GM21529 (cell line): ENCODE measurements at regions not wholly inside any gene's neighbourhood (a gene's known extent, or its start where the extent isn't known, plus 50 kb on each side); places are given as distances from the start of the nearest gene placed in this dataset.
"Not testable (repeated sequence)": the region's sequence is repeated elsewhere in the genome, so short reads cannot be mapped to it uniquely, and the experiment has no call there.

Experiments used
- ATAC-seq: cut with Tn5 transposase; IDR thresholded peaks from one replicate; pipeline ENCODE4 v1.9.1; 2021; ENCODE audit not compliant: unreplicated experiment

DNA sequence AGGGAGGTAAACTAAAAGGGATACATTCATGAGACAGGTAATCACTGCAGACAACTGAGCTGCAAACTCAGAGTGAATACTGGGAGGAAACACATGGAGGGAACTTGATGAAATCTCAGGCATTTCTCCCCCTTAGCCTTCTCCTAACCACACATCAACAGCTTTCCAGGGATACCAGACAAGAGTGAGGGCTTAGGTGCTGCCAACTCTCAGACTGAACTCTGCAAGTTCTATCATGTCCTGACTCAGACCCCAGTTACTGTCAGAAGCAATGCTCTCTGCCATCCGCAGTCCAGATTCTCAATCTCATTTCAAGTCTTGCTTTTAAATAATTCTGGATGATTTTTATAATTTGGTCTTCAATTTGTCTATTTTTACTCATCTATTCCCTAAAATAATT is 267.3 kb downstream of the LTN1 start:
- ATAC-seq: no peak

DNA sequence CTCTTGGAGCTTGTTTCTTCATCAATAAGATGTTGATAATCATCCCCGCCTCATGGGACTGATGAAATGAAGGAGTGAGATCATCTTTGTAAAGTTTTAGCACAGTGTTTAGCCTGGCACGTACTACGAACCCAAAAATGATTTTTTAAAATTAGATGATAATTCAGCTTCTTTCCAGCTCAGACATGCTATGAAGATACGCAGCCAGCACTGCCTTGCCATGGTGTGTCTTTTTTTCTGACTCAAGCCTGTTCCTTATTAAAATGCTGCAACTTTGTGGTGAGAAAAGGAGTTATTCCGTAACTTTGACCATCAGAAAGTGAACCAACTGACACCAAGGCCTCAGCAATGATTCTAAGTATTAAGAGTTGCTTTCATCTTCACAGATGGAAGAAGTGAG is 269.0 kb downstream of the LTN1 start:
- ATAC-seq: no peak

DNA sequence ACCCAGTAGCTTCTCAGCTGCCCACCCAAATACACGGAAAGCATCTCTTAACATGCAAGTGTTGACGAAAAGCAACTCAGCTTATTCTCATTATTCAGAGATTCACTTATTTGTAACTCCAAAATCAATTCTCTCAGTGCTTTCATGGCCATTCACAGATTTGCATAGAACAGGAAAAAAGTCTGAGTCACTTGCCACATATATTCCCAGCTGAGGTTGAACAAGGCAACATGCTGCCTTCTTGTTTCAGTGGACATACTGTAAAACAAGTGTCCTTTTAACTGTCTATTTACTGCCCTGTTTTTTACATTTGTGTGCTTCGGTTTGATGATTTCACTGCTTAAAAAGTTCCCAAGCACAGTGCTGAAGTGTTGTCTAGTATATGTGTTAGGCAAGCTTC is 273.0 kb downstream of the LTN1 start:
- ATAC-seq: no peak

DNA sequence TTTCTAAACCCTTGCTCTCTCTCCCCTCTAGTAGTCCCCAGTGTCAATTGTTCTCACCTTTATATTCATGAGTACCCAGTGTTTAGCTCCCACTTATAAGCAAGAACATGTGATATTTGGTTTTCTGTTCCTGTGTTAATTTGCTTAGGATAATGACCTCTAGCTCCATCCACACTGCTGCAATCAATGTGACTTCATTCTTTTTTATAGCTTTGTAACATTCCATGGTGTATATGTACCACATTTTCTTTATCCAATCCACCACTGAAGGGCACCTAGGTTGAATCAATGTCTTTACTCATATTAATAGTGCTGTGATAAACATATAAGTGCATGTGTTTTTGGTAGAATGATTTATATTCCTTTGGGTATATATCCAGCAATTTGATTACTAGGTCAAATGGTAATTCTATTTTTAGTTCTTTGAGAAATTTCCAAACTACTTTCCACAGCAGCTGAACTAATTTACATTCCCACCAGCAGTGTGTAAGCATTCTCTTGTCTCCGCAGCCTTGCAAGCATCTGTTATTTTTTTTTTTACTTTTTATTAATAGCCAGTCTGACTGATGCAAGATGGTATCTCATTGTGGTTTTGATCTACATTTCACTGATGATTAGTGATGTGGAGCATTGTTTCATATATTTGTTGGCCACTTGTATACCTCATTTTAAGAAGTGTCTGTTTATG is 277.8 kb downstream of the LTN1 start:
- no peak for ATAC-seq

DNA sequence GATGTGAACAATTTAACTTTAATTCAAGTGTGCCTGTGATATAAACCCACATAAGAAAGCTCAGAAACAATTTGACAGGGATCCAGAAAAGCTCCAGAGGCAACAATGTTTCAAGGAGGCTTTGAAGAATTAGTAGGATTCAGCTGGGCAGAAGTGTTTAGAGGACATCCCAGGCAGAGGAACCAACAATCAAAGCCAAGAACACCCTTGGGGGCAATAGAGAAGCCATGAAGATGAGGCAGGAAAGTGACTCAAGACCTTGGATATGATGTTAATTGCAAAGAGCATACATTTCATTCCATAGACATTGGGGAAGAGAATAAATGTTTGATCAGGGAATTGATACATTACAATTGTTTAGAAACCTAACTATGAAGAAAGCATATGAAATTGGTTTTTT is 280.3 kb downstream of the LTN1 start:
- ATAC-seq: no peak

DNA sequence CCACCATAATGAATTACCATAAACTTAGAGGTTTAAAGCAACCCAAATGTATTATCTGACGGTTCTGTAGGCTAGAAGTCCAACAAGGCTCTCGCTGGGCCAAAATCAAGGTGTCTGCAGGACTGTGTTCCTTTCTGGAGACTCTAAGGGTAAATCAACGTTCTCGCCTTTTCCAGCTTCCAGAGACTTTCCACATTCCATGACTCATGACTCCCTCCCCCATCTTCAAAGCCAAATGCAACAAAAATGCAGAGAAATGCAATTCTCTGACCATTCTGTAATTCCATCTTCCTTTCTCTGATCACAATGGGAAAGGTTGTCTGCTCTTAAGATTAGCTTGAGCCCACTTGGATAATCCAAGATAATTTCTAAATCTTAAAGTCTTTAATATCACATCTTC is 287.1 kb downstream of the LTN1 start:
- no peak for ATAC-seq

DNA sequence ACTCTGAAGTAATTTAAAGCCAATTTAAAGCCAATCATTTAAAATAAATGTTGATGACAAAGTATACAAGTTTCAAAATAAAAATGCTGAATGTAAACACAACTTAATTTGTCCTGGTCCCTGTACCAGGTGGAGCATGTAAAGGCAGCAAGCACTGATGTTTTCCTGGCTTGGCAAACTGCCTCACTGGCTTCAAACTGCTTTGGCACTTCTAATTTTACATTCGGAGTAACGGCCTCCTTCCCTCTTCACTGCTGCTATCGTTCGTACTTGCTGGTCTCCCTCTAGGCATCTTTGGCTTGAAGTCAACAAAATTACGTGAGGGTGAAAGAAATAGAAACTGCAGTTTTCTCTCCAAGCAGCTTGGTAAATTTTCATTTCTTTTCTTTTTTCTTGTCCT is 287.9 kb downstream of the LTN1 start:
- ATAC-seq: no peak

DNA sequence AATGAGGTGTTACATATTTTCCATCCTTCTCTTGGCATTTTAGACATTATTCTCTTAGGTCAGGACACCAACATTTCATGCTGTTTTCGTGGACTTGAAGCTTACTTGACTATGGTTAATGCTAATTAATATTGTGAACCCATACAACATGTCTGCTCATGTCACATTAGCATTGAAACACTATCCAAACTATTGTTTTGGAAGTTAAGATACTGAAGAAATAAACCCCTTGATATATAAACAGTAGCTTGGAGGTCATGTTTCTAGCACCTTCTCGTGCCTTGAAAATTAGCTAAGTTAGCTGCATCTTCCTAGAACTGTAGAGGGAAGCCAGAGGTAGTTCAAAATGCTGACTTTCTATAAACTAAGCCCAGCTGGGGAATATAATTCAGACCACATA is 288.8 kb downstream of the LTN1 start:
- no peak for ATAC-seq

DNA sequence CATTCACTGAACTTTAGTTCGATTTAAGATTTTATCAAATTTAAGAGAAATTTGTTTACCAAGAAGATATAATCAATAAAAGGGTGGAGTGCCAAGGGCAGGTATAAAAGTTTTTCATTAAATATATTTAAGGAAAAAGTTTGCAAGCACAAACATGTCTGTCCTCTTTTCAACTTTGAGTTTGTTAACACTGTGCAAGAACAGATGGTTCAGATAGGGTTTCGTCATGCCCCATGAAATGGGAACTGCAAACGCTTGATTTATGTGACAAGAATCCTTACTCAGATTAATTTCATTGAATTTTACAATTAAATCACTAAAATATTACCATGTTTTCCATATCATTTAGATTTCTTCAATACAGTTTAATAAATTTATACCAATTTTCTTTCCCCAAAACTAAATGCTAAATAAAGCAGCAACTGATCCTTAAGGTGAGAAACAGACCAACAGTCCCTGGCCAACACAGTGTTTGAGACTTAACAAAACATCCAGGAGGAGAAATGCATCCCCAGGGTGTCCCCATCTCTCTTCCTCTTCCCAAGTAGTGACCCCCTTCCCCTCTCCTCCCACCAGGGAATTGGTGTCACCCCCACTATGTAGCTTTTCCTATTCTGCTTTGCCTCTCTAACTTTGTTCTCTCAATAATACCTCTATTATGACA is 292.9 kb downstream of the LTN1 start:
- no peak for ATAC-seq

DNA sequence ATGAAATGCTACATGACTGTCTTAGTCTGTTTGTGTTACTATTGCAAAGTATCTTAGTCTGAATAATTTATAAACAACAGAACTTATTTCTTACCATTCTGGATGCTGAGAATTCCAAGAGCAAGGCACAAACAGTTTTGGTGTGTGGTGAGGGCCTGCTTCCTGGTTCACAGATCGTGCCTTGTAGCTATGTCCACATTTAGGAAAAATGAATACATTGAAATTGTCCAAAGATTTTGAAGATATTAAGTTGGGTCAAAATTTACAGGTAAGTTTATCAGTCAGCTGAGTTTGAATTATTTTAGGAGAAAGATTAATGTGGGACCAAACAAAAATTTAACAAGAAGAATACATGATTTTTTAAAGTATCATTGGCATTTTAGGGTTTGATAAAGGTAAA is 293.5 kb downstream of the LTN1 start:
- ATAC-seq: no peak

DNA sequence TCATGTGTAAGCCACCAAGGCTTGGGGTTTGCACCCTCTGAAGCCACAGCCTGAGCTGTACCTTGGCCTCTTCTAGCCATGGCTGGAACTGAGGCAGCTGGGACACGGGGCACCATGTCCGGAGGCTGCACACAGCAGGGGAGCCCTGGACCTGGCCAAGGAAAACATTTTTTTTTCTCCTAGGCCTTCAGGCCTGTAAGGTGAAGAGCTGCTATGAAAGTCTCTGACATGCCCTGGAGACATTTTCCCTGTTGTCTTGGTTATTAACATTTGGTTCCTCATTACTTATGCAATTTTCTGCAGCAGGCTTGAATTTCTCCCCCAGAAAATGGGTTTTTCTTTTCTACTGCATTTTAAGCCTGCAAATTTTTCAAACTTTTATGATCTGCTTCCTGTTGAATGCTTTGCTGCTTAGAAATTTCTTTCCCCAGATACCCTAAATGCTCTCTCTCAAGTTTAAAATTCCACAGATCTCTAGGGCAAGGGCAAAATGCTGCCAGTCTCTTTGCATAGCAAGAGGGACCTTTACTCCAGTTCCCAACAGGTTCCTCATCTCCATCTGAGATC is 295.8 kb downstream of the LTN1 start:
- ATAC-seq: no peak

DNA sequence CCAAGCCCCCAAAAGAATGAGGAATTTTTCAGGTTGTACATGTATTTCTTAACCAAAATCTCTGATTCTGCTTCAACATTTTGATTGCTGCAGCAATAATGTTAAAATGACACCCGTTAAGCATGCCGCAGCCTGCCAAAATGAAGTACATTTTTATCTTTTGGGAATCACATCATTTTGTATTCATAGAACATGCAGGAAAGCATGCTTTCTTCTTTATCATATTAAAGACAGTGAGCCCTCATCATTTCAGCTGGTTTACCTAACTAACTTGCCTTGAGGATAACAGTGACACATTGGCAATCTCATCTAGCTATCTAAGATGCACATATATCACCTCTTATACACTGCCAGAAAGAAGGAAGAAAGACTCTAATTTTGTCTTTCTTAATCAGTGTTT is 299.2 kb downstream of the LTN1 start:
- ATAC-seq: no peak

DNA sequence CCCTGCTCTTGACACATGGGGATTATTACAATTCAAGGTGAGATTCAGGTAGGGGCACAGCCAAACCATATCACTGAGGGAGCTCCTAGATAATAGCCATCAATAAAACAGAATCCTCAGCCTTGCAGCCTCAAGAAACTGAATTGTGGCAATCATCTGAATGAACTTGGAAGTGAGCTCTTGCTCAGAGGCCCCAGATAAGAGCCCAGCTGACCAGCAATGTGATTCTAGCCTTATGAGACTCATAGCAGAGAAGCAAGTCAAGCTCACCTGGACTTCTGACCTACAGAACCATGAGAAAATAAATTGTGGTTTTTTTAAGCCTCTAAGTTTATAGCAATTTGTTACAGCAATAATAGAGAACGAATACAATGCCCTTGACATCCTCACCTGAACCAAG is 302.5 kb downstream of the LTN1 start:
- ATAC-seq: no peak

DNA sequence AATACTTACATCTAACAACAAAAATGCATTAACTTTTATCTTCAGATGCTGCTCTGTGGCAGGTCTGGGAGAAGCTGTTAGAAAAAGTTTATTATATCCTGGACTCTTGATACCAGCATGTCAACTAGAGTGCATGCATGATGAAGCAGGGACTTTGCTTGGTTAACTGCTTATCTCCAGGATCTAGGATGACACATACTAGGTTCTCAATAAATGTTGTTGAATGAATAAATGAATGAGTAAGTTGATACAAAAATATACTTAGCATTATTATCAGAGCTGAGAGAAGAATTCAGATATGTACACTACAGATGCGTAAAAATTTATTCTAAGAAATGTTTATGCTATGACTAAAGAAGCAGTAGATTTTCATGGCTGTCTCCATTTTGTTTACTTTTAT is 304.3 kb downstream of the LTN1 start:
- ATAC-seq: no peak

DNA sequence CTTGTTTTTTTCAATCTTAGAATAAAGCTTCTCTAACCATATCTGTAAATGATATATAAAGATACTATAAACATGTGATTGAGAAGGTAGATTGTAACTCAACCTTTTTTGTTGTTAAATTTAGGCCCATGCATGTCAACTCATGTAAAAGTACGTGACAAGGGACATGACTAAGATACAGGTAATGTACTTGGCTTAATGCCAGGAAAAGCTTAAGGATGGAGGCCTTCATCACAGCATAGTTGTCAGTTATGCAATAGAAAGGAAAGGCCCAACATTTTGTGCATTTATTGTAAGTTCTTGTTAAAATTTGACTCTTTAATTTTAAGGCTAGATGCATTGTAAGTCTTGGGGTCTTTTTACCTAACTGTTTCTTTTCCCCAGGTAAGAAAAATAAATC is 305.1 kb downstream of the LTN1 start:
- no peak for ATAC-seq

DNA sequence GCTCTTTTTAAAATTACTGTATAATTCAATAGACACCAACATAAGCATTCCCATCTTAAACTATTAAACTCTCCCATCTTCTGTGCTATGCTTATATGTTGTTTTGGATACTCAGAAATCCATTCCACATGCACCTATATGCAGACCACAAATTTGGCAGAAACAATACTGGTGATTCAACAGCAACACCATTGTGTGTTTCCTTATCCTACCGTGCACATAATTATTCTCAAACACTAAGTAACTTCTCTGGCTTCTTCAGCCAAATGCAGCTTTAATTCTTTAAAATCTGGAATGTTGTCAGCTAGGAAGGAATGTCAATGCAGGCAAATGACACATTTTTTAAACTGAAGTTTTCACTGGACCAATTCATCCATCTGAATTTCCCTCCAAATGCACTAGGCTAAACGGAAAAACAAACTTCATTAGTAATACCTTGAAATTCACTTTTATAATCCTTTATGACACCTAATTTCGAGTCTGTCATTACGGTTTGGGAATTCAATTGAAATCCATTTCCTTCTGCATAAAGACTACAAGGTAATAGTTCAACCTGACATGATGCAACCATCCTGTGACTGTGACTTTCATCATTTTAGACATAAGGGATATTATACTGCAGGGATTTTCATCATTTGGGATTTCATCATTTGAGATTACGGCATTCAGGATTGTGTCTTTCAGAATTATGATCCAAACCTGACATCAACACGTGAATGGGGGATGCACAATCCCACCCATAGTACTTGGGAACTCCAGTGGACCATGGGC is 308.5 kb downstream of the LTN1 start:
- ATAC-seq: no peak

DNA sequence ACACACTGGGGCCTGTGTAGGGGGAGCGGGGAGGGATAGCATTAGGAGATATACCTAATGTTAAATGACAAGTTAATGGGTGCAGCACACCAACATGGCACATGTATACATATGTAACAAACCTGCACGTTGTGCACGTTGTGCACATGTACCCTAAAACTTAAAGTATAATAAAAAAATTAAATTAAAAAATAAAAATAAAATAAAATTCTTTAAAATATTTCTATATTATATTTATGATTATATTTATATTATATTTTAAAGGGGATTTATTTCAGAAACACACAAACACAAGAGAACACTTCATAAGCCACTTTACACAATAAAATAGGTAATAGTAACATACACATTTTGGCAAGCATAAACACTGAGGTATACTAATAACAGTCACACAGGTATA is 309.8 kb downstream of the LTN1 start:
- ATAC-seq: not testable (repeated sequence)

DNA sequence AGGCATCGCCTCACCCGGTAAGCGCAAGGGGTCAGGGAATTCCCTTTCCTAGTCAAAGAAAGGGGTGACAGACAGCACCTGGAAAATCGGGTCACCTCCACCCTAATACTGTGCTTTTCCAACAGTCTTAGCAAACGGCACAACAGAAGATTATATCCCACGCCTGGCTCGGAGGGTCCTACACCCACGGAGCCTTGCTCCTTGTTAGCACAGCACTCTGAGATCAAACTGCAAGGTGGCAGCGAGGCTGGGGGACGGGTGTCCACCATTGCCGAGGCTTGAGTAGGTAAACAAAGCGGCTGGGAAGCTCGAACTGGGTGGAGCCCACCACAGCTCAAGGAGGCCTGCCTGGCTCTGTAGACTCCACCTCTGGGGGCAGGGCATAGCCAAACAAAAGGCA is 315.6 kb downstream of the LTN1 start:
- ATAC-seq: not testable (repeated sequence)

DNA sequence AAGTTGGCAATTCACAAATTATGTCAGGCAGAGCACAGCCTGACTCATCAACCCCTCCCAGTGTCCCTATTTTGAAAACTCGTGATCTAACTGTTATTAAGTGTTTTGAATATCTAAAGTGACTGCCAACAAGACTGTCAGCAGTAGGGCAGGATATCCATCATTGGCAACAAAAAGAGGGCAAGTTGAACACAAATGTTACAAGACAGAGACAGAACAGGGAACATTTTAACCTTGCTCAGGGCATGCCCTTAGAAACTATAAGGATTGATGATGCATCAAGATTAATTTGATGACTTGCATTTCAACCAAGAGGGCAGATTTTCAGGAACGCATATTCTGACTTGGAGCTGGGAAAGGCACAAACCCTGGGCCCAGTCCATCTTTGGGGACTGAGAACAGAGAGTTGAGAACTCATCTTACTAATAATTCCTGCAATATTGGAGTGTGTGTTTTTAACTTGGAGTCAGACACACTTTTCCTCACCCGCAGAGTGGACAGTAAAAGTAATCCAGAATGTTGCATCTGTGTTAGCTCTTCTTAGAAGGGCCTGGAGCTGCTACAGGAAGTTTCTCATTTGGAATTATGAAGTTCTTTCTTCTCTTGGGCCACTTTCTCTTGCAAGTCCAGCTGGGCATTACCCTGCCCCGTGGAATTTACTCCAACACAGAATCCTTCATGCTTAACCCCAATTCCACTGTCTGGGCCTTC is 317.2 kb downstream of the LTN1 start:
- ATAC-seq: no peak

DNA sequence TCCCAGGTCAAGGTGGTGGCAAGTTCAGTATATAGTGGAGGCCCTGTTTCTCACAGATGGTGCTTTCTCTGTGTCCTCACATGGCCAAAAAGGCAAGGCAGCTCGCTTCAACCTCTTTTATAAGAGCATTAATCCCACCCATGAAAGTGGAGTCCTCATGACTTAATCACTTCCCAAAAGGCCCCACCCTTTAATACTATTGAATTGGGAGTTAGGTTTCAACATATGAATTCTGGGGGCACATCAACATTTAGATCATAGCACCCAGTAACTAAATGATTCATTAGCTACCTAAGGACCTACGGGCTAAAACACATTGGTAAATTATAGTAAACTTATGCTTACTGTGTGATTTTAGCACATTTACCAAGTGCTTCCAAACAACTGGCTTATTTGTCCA is 317.9 kb downstream of the LTN1 start:
- no peak for ATAC-seq

DNA sequence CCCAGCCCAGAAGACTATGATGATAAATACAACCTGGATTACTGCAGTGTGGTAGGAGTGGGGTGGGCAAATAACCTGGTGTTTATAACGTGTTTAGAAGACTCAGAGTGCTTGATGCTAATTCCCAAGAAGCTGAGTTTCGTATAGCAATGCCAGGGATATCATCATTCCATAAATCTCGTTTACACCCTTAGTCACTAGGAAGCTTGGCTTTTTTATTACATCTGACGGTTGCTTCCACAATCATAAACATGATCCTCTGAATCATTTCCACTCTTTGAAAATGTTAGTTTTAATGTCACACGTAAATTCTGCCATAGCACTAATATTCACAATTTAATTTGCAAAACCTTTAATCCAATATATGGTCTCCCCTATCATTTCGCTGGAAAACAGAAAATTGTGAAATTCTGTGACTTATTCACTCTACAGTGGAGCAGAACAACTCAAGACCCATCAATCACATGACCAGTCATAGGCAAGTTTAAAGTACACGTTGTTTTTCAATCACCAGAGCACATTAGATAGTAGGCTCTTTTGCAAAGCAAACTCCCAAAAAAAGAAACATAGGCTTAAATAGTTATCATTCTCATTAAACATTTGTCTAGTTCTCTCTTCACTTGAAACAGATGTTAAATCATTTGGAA is 321.0 kb downstream of the LTN1 start:
- ATAC-seq: no peak
